Gastrocnemius medialis (tissue), 4 donors: ENCODE measurements at regions not wholly inside any gene's neighbourhood (a gene's known extent, or its start where the extent isn't known, plus 50 kb on each side); places are given as distances from the start of the nearest gene placed in this dataset.

ENCODE experiments used
- POLR2A ChIP-seq, 2 donors: fragments of 450-650 bp; IDR thresholded peaks; one replicate each; pipeline ENCODE4 v1.6.1; 2017; ENCODE audit warnings: antibody characterized with exemption in 2 of 2, mild to moderate bottlenecking in 2 of 2, moderate library complexity in 2 of 2
- TF ChIP-seq, protein P1 (sequence below), 5 experiments: fragments of 450-650 bp in 3 of 5; fragments of 200-600 bp in 2 of 5; sonication (generic) in 2 of 5; IDR thresholded peaks in 4 of 5; conservative IDR thresholded peaks in 1 of 5; 1 replicate in 4 of 5; 2 replicates in 1 of 5; pipeline ENCODE4 v1.5.1; 2016 to 2019; ENCODE audit warnings: antibody characterized with exemption in 5 of 5, mild to moderate bottlenecking in 3 of 5, moderate library complexity in 3 of 5

DNA sequence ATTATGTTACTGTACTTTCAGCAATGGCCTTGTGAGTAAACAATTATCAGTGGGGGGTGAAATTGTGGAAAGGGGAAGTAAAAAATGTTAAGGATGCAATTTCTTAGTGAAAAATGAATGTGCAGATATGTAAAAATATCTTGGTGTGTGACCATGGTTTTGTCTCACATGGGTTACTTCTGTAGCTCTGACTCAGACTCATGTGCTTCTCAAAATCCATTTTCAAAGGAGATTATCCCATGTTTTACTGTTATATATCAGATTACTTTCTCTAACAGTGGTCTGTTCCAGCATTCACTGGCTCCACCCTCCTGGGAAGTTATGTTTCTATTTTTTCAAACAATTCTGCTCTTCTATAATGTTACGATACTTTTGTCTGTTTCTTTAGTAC is 298.2 kb upstream of the COL3A1 start:
- no peak for TF ChIP-seq POLR2A (IDR thresholded peaks at IDR 0.05)
- TF ChIP-seq, protein P1, sequence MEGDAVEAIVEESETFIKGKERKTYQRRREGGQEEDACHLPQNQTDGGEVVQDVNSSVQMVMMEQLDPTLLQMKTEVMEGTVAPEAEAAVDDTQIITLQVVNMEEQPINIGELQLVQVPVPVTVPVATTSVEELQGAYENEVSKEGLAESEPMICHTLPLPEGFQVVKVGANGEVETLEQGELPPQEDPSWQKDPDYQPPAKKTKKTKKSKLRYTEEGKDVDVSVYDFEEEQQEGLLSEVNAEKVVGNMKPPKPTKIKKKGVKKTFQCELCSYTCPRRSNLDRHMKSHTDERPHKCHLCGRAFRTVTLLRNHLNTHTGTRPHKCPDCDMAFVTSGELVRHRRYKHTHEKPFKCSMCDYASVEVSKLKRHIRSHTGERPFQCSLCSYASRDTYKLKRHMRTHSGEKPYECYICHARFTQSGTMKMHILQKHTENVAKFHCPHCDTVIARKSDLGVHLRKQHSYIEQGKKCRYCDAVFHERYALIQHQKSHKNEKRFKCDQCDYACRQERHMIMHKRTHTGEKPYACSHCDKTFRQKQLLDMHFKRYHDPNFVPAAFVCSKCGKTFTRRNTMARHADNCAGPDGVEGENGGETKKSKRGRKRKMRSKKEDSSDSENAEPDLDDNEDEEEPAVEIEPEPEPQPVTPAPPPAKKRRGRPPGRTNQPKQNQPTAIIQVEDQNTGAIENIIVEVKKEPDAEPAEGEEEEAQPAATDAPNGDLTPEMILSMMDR (IDR thresholded peaks at IDR 0.05 in 4 of 5, conservative IDR thresholded peaks at IDR 0.05 in 1 of 5), result no peak
